Astrocyte (in vitro differentiated cells and primary cell): ENCODE measurements at regions not wholly inside any gene's neighbourhood (a gene's known extent, or its start where the extent isn't known, plus 50 kb on each side); places are given as distances from the start of the nearest gene placed in this dataset.

Experiments used
- EZH2 ChIP-seq: IDR thresholded peaks from 2 replicates; pipeline ENCODE4 v1.6.1; 2012; ENCODE audit warnings: mild to moderate bottlenecking, low read length, inconsistent platforms; ENCODE audit not compliant: insufficient read depth
- TF ChIP-seq, protein P1 (sequence below): IDR thresholded peaks from 2 replicates; pipeline ENCODE4 v1.5.1; 2011; ENCODE audit warnings: low read depth, mild to moderate bottlenecking, inconsistent platforms, low read length, moderate library complexity; ENCODE audit not compliant: insufficient read depth

GRCh38 chr2:64291181-64291580 is 147.0 kb upstream of the PELI1 start:
- no peak for TF ChIP-seq EZH2
- TF ChIP-seq, protein P1, sequence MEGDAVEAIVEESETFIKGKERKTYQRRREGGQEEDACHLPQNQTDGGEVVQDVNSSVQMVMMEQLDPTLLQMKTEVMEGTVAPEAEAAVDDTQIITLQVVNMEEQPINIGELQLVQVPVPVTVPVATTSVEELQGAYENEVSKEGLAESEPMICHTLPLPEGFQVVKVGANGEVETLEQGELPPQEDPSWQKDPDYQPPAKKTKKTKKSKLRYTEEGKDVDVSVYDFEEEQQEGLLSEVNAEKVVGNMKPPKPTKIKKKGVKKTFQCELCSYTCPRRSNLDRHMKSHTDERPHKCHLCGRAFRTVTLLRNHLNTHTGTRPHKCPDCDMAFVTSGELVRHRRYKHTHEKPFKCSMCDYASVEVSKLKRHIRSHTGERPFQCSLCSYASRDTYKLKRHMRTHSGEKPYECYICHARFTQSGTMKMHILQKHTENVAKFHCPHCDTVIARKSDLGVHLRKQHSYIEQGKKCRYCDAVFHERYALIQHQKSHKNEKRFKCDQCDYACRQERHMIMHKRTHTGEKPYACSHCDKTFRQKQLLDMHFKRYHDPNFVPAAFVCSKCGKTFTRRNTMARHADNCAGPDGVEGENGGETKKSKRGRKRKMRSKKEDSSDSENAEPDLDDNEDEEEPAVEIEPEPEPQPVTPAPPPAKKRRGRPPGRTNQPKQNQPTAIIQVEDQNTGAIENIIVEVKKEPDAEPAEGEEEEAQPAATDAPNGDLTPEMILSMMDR = no peak
